ENCODE measurements at regions not wholly inside any gene's neighbourhood (a gene's known extent, or its start where the extent isn't known, plus 50 kb on each side); places are given as distances from the start of the nearest gene placed in this dataset.

DNA sequence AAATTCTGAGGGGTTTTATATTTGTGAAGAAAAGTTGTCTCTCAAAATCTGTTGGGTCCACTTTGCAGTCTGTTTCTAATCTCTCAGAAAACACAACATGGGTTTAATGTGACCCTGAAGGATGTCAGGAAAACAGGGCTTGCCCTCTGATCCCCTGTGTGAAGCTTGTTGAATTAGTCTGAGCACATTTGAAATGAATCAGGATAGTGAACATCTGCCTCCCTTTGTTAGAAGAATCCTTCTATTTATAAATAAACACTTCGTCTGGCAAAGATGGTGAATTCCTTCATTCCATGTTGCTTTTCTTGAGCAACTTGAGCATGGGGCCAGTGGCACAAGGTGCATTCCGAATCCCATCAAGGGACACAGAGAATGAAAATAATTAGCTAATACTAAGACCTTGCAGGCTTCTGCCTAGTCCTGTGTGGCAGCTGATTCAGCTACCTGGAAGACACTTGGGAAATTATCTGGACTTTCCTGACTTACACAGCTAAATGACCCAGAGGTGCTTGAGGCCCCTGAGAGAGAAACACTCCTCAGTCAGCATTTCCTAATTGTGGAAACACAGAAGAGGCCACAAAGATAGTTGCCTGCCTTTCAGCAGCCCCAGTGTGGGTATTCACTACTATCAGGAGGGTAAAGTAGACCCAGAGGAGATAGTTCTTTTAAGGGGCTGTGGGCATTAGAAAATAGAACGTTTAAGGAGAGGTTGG is 305.5 kb downstream of the C7orf25 start:
- TF ChIP-seq, protein P1, sequence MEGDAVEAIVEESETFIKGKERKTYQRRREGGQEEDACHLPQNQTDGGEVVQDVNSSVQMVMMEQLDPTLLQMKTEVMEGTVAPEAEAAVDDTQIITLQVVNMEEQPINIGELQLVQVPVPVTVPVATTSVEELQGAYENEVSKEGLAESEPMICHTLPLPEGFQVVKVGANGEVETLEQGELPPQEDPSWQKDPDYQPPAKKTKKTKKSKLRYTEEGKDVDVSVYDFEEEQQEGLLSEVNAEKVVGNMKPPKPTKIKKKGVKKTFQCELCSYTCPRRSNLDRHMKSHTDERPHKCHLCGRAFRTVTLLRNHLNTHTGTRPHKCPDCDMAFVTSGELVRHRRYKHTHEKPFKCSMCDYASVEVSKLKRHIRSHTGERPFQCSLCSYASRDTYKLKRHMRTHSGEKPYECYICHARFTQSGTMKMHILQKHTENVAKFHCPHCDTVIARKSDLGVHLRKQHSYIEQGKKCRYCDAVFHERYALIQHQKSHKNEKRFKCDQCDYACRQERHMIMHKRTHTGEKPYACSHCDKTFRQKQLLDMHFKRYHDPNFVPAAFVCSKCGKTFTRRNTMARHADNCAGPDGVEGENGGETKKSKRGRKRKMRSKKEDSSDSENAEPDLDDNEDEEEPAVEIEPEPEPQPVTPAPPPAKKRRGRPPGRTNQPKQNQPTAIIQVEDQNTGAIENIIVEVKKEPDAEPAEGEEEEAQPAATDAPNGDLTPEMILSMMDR (IDR thresholded peaks at IDR 0.05), result no peak
- no peak for TF ChIP-seq POLR2A (IDR thresholded peaks at IDR 0.05)

All from Peyer's patch (tissue), 4 donors.